ENCODE measurements at regions not wholly inside any gene's neighbourhood (a gene's known extent, or its start where the extent isn't known, plus 50 kb on each side); places are given as distances from the start of the nearest gene placed in this dataset.

- intact Hi-C loops (cut with micrococcal nuclease), result no loop called here
- Mint-ChIP-seq H3K9me3 (ENCODE audit: unreplicated experiment) (no peaks in the 10 kb centered on the region), H3K27ac (ENCODE audit: low read depth, unreplicated experiment) (no peak overlapping the region), H3K27me3 (ENCODE audit: insufficient read depth, unreplicated experiment) (peaks cover 56% of the 10 kb centered on the region), H3K4me3 (ENCODE audit: unreplicated experiment) (no peak overlapping the region), H3K36me3 (ENCODE audit: insufficient read depth, unreplicated experiment) (no peaks in the 10 kb centered on the region), H3K4me1 (ENCODE audit: insufficient read depth, unreplicated experiment) (no peaks in the 10 kb centered on the region)
- ChIA-PET POLR2A (no interaction called here), CTCF (no interaction called here)
- DNase-seq (ENCODE audit: unreplicated experiment), result no peak
- TF ChIP-seq CTCF (IDR thresholded peaks at IDR 0.05; ENCODE audit: unreplicated experiment), result no peak
- BruUV-seq (replicated peaks), result no TSS peak
Observed at GRCh38 chr14:58809520-58809919, 171.8 kb downstream of the DACT1 start.

- Mint-ChIP-seq H3K4me1 (ENCODE audit: insufficient read depth, unreplicated experiment) (no peaks in the 10 kb centered on the region), H3K4me3 (ENCODE audit: unreplicated experiment) (no peak overlapping the region), H3K27me3 (ENCODE audit: insufficient read depth, unreplicated experiment) (peaks cover 82% of the 10 kb centered on the region), H3K36me3 (ENCODE audit: insufficient read depth, unreplicated experiment) (no peaks in the 10 kb centered on the region), H3K9me3 (ENCODE audit: unreplicated experiment) (no peaks in the 10 kb centered on the region), H3K27ac (ENCODE audit: low read depth, unreplicated experiment) (no peak overlapping the region)
- CTCF ChIA-PET, result no interaction called here
- POLR2A ChIA-PET, result no interaction called here
- intact Hi-C loops (cut with micrococcal nuclease), result loop anchor here (10.0 kb wide), 1 partner anchor 167 kb away; no protein-coding TSS in a partner anchor
- TF ChIP-seq CTCF (IDR thresholded peaks at IDR 0.05; ENCODE audit: unreplicated experiment), result no peak
- no peak for DNase-seq (ENCODE audit: unreplicated experiment)
- no TSS peak for BruUV-seq (replicated peaks)
Observed at GRCh38 chr14:58812050-58812910, 174.5 kb downstream of the DACT1 start.

GRCh38 chr14:58813745-58814144, 176.0 kb downstream of the DACT1 start:
- no peaks in the 10 kb centered on the region for H3K9me3 Mint-ChIP-seq (ENCODE audit: unreplicated experiment)
- no peak for TF ChIP-seq CTCF (IDR thresholded peaks at IDR 0.05; ENCODE audit: unreplicated experiment)
- BruUV-seq (replicated peaks), result no TSS peak
- H3K4me1 Mint-ChIP-seq (ENCODE audit: insufficient read depth, unreplicated experiment), result no peaks in the 10 kb centered on the region
- H3K27ac Mint-ChIP-seq (ENCODE audit: low read depth, unreplicated experiment), result no peak overlapping the region
- intact Hi-C loops (cut with micrococcal nuclease), result loop anchor here (10.0 kb wide), 1 partner anchor 169 kb away; no protein-coding TSS in a partner anchor
- ChIA-PET POLR2A (interaction anchor here (0.6 to 1.2 kb wide), 3 partner anchors 15 to 1464 kb away, joined by 3 to 5 read pairs (median 3); no protein-coding TSS in a partner anchor), CTCF (interaction anchor here (0.5 to 0.9 kb wide), 2 partner anchors 197 to 312 kb away, joined by 3 to 5 read pairs; no protein-coding TSS in a partner anchor)
- no peak overlapping the region for H3K4me3 Mint-ChIP-seq (ENCODE audit: unreplicated experiment)
- DNase-seq (ENCODE audit: unreplicated experiment), result no peak
- peaks cover 95% of the 10 kb centered on the region for H3K27me3 Mint-ChIP-seq (ENCODE audit: insufficient read depth, unreplicated experiment)
- H3K36me3 Mint-ChIP-seq (ENCODE audit: insufficient read depth, unreplicated experiment), result no peaks in the 10 kb centered on the region

- H3K4me1 Mint-ChIP-seq (ENCODE audit: insufficient read depth, unreplicated experiment), result no peaks in the 10 kb centered on the region
Observed at GRCh38 chr14:58814466-58814865, 176.7 kb downstream of the DACT1 start.

More at GRCh38 chr14:58814466-58814865, 176.7 kb downstream of the DACT1 start:
- no peak overlapping the region for H3K27ac Mint-ChIP-seq (ENCODE audit: low read depth, unreplicated experiment)
- peaks cover 95% of the 10 kb centered on the region for H3K27me3 Mint-ChIP-seq (ENCODE audit: insufficient read depth, unreplicated experiment)
- no TSS peak for BruUV-seq (replicated peaks)
- intact Hi-C loops (cut with micrococcal nuclease), result loop anchor here (10.0 kb wide), 1 partner anchor 170 kb away; no protein-coding TSS in a partner anchor
- TF ChIP-seq CTCF (IDR thresholded peaks at IDR 0.05; ENCODE audit: unreplicated experiment), result no peak
- no peak for DNase-seq (ENCODE audit: unreplicated experiment)
- H3K36me3 Mint-ChIP-seq (ENCODE audit: insufficient read depth, unreplicated experiment), result no peaks in the 10 kb centered on the region
- CTCF ChIA-PET, result interaction anchor here (0.5 kb wide), 1 partner anchor 198 kb away, joined by 5 read pairs; no protein-coding TSS in a partner anchor
- no peaks in the 10 kb centered on the region for H3K9me3 Mint-ChIP-seq (ENCODE audit: unreplicated experiment)
- no peak overlapping the region for H3K4me3 Mint-ChIP-seq (ENCODE audit: unreplicated experiment)
- POLR2A ChIA-PET, result interaction anchor here (1.2 kb wide), 1 partner anchor 16 kb away, joined by 5 read pairs; no protein-coding TSS in a partner anchor

Measured in MCF 10A (cell line).